ENCODE measurements at regions not wholly inside any gene's neighbourhood (a gene's known extent, or its start where the extent isn't known, plus 50 kb on each side); places are given as distances from the start of the nearest gene placed in this dataset.

DNA sequence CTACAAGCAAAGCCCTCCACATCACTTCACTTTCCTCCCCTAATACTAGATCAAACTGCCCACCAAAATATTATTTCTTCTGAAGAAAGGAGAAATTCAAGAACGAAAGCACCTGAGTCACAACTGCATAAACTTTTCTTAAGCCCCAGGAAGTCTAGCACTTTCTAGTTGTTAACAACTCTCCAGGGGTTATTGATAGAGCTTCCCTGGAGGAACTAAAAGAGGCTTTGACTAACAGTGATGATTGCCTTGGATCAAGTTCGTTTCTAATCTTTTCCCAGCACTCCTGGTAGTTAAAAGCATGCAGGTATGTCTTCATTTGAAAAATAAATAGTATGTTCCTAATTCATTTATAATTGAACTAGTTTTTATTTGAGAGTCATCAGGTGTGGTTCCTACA lies 917.0 kb downstream of the TUSC7 start:
- no TSS peak for BruUV-seq (replicated peaks)

DNA sequence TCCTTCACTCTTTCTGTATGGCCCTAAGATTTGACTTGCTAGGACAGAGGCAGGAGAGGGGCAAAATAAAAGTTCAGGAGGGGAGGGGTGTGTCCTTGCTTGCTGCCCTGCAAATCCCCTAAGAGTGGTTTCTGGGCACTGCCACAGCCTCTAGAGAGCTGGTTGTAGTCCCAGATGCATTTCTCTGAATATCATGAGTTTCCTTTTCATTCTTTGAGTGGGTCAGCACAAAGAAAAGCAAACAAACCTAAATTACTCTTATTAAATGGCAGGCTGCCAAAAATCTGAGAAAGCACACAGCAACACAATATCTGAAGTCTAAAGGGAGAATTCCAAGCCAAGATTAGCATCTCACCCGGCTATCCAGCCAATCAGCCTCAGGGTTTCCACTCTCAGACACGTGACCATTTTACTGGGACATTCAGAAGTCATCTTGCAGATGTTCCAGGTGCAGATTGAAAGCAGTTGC lies 919.3 kb downstream of the TUSC7 start:
- no peak overlapping the region for H3K4me3 Mint-ChIP-seq (ENCODE audit: unreplicated experiment)

More for the DNA sequence above, 917.0 kb downstream of the TUSC7 start:
- H3K9me3 Mint-ChIP-seq (ENCODE audit: unreplicated experiment), result no peaks in the 10 kb centered on the region
- no peaks in the 10 kb centered on the region for H3K4me1 Mint-ChIP-seq (ENCODE audit: low read depth, unreplicated experiment)
- H3K9me3 ChIP-seq, result no peaks in the 10 kb centered on the region
- H3K4me3 ChIP-seq (ENCODE audit: low read depth, low read length), result no peak overlapping the region
- H3K4me1 ChIP-seq, result no peaks in the 10 kb centered on the region
- no peak for DNase-seq
- no peaks in the 10 kb centered on the region for H3K36me3 ChIP-seq (ENCODE audit: control insufficient read depth, insufficient read depth, low read length)
- ChIA-PET CTCF (no interaction called here), POLR2A (no interaction called here)
- H3K36me3 Mint-ChIP-seq (ENCODE audit: insufficient read depth, unreplicated experiment), result no peaks in the 10 kb centered on the region
- intact Hi-C loops (cut with micrococcal nuclease; ENCODE audit: unreplicated experiment), result no loop called here
- H3K4me3 Mint-ChIP-seq (ENCODE audit: unreplicated experiment), result no peak overlapping the region
- TF ChIP-seq, protein P1, sequence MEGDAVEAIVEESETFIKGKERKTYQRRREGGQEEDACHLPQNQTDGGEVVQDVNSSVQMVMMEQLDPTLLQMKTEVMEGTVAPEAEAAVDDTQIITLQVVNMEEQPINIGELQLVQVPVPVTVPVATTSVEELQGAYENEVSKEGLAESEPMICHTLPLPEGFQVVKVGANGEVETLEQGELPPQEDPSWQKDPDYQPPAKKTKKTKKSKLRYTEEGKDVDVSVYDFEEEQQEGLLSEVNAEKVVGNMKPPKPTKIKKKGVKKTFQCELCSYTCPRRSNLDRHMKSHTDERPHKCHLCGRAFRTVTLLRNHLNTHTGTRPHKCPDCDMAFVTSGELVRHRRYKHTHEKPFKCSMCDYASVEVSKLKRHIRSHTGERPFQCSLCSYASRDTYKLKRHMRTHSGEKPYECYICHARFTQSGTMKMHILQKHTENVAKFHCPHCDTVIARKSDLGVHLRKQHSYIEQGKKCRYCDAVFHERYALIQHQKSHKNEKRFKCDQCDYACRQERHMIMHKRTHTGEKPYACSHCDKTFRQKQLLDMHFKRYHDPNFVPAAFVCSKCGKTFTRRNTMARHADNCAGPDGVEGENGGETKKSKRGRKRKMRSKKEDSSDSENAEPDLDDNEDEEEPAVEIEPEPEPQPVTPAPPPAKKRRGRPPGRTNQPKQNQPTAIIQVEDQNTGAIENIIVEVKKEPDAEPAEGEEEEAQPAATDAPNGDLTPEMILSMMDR (IDR thresholded peaks at IDR 0.05; ENCODE audit: insufficient read depth in 1 of 2, low read depth in 1 of 2, low read length in 1 of 2, severe bottlenecking in 1 of 2, unreplicated experiment in 1 of 2), result no peak
- H3K27me3 Mint-ChIP-seq (ENCODE audit: insufficient read depth, unreplicated experiment), result peaks cover 9% of the 10 kb centered on the region
- no peaks in the 10 kb centered on the region for H3K27me3 ChIP-seq (replicated peaks; ENCODE audit: control insufficient read depth, insufficient read depth, low read length)
- no peak overlapping the region for H3K27ac Mint-ChIP-seq (ENCODE audit: unreplicated experiment)

DNA sequence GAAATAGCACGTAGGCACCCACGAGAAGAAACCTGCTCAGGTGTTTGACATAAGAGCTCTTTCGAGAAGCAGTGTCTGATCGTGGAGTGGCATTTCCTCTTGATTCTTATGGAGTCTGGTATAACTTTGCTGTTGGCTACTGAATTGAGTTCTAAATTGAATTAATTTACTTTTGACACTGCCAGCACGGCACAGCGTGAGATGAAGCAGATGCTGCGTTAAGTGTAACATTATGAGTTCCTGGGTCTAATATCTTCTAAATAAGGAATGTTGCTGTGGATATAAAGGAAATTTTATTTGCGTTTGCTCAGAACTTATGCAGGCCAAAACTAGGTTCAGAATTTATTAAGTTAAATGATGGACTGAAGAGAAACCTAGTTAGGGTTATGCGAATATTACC lies 919.9 kb downstream of the TUSC7 start:
- ChIA-PET POLR2A (no interaction called here), CTCF (interaction anchor here (0.6 kb wide), 1 partner anchor 146 kb away, joined by 6 read pairs; no protein-coding TSS in a partner anchor)
- intact Hi-C loops (cut with micrococcal nuclease; ENCODE audit: unreplicated experiment), result no loop called here
- H3K4me1 ChIP-seq, result no peaks in the 10 kb centered on the region
- H3K27me3 Mint-ChIP-seq (ENCODE audit: insufficient read depth, unreplicated experiment), result peaks cover 9% of the 10 kb centered on the region
- no peaks in the 10 kb centered on the region for H3K36me3 ChIP-seq (ENCODE audit: control insufficient read depth, insufficient read depth, low read length)
- TF ChIP-seq, protein P1 (IDR thresholded peaks at IDR 0.05; ENCODE audit: insufficient read depth in 1 of 2, low read depth in 1 of 2, low read length in 1 of 2, severe bottlenecking in 1 of 2, unreplicated experiment in 1 of 2), result no peak
- H3K4me1 Mint-ChIP-seq (ENCODE audit: low read depth, unreplicated experiment), result no peaks in the 10 kb centered on the region
- DNase-seq, result no peak
- H3K36me3 Mint-ChIP-seq (ENCODE audit: insufficient read depth, unreplicated experiment), result no peaks in the 10 kb centered on the region
- H3K4me3 ChIP-seq (ENCODE audit: low read depth, low read length), result no peak overlapping the region
- BruUV-seq (replicated peaks), result no TSS peak
- no peaks in the 10 kb centered on the region for H3K9me3 Mint-ChIP-seq (ENCODE audit: unreplicated experiment)
- H3K27me3 ChIP-seq (replicated peaks; ENCODE audit: control insufficient read depth, insufficient read depth, low read length), result no peaks in the 10 kb centered on the region
- H3K9me3 ChIP-seq, result no peaks in the 10 kb centered on the region
- H3K4me3 Mint-ChIP-seq (ENCODE audit: unreplicated experiment), result no peak overlapping the region
- no peak overlapping the region for H3K27ac Mint-ChIP-seq (ENCODE audit: unreplicated experiment)

More for the DNA sequence above, 919.3 kb downstream of the TUSC7 start:
- Histone ChIP-seq H3K27me3 (replicated peaks; ENCODE audit: control insufficient read depth, insufficient read depth, low read length) (no peaks in the 10 kb centered on the region), H3K4me3 (ENCODE audit: low read depth, low read length) (no peak overlapping the region), H3K36me3 (ENCODE audit: control insufficient read depth, insufficient read depth, low read length) (no peaks in the 10 kb centered on the region), H3K4me1 (no peaks in the 10 kb centered on the region), H3K9me3 (no peaks in the 10 kb centered on the region)
- BruUV-seq (replicated peaks), result no TSS peak
- ChIA-PET CTCF (interaction anchor here (0.6 kb wide), 1 partner anchor 145 kb away, joined by 6 read pairs; no protein-coding TSS in a partner anchor), POLR2A (no interaction called here)
- no peaks in the 10 kb centered on the region for H3K4me1 Mint-ChIP-seq (ENCODE audit: low read depth, unreplicated experiment)
- H3K36me3 Mint-ChIP-seq (ENCODE audit: insufficient read depth, unreplicated experiment), result no peaks in the 10 kb centered on the region
- intact Hi-C loops (cut with micrococcal nuclease; ENCODE audit: unreplicated experiment), result no loop called here
- no peak for DNase-seq
- TF ChIP-seq, protein P1 (IDR thresholded peaks at IDR 0.05; ENCODE audit: insufficient read depth in 1 of 2, low read depth in 1 of 2, low read length in 1 of 2, severe bottlenecking in 1 of 2, unreplicated experiment in 1 of 2), result no peak
- no peak overlapping the region for H3K27ac Mint-ChIP-seq (ENCODE audit: unreplicated experiment)
- peaks cover 9% of the 10 kb centered on the region for H3K27me3 Mint-ChIP-seq (ENCODE audit: insufficient read depth, unreplicated experiment)
- no peaks in the 10 kb centered on the region for H3K9me3 Mint-ChIP-seq (ENCODE audit: unreplicated experiment)
